ENCODE measurements at regions not wholly inside any gene's neighbourhood (a gene's known extent, or its start where the extent isn't known, plus 50 kb on each side); places are given as distances from the start of the nearest gene placed in this dataset.

- no peak for DNase-seq (ENCODE audit: low read depth)
- no peak for TF ChIP-seq CTCF (IDR thresholded peaks at IDR 0.05; ENCODE audit: insufficient read depth, low read depth, low read length)
- H3K4me3 ChIP-seq (ENCODE audit: low read depth, low read length): no peak overlapping the region
Measured at GRCh38 chr2:117631152-117631945, 183.1 kb upstream of the DDX18 start.

GRCh38 chr2:117635481-117635880 is 179.0 kb upstream of the DDX18 start:
- H3K4me3 ChIP-seq (ENCODE audit: low read depth, low read length): no peak overlapping the region
- no peak for DNase-seq (ENCODE audit: low read depth)
- no peak for TF ChIP-seq CTCF (IDR thresholded peaks at IDR 0.05; ENCODE audit: insufficient read depth, low read depth, low read length)

- no peak for DNase-seq (ENCODE audit: low read depth)
- H3K4me3 ChIP-seq (ENCODE audit: low read depth, low read length): no peak overlapping the region
- no peak for TF ChIP-seq CTCF (IDR thresholded peaks at IDR 0.05; ENCODE audit: insufficient read depth, low read depth, low read length)
Measured at GRCh38 chr2:117639401-117639800, 175.1 kb upstream of the DDX18 start.

- no peak for TF ChIP-seq CTCF (IDR thresholded peaks at IDR 0.05; ENCODE audit: insufficient read depth, low read depth, low read length)
- no peak overlapping the region for H3K4me3 ChIP-seq (ENCODE audit: low read depth, low read length)
- DNase-seq (ENCODE audit: low read depth): no peak
Measured at GRCh38 chr2:117644403-117644802, 170.1 kb upstream of the DDX18 start.

GRCh38 chr2:117645458-117645857 is 169.0 kb upstream of the DDX18 start:
- TF ChIP-seq CTCF (IDR thresholded peaks at IDR 0.05; ENCODE audit: insufficient read depth, low read depth, low read length): no peak
- no peak overlapping the region for H3K4me3 ChIP-seq (ENCODE audit: low read depth, low read length)
- no peak for DNase-seq (ENCODE audit: low read depth)

- TF ChIP-seq CTCF (IDR thresholded peaks at IDR 0.05; ENCODE audit: insufficient read depth, low read depth, low read length): no peak
- DNase-seq (ENCODE audit: low read depth): no peak
- H3K4me3 ChIP-seq (ENCODE audit: low read depth, low read length): no peak overlapping the region
Measured at GRCh38 chr2:117646099-117646498, 168.4 kb upstream of the DDX18 start.

- no peak overlapping the region for H3K4me3 ChIP-seq (ENCODE audit: low read depth, low read length)
- DNase-seq (ENCODE audit: low read depth): no peak
- TF ChIP-seq CTCF (IDR thresholded peaks at IDR 0.05; ENCODE audit: insufficient read depth, low read depth, low read length): no peak
Measured at GRCh38 chr2:117646872-117647271, 167.6 kb upstream of the DDX18 start.
